ENCODE measurements at regions not wholly inside any gene's neighbourhood (a gene's known extent, or its start where the extent isn't known, plus 50 kb on each side); places are given as distances from the start of the nearest gene placed in this dataset.

DNA sequence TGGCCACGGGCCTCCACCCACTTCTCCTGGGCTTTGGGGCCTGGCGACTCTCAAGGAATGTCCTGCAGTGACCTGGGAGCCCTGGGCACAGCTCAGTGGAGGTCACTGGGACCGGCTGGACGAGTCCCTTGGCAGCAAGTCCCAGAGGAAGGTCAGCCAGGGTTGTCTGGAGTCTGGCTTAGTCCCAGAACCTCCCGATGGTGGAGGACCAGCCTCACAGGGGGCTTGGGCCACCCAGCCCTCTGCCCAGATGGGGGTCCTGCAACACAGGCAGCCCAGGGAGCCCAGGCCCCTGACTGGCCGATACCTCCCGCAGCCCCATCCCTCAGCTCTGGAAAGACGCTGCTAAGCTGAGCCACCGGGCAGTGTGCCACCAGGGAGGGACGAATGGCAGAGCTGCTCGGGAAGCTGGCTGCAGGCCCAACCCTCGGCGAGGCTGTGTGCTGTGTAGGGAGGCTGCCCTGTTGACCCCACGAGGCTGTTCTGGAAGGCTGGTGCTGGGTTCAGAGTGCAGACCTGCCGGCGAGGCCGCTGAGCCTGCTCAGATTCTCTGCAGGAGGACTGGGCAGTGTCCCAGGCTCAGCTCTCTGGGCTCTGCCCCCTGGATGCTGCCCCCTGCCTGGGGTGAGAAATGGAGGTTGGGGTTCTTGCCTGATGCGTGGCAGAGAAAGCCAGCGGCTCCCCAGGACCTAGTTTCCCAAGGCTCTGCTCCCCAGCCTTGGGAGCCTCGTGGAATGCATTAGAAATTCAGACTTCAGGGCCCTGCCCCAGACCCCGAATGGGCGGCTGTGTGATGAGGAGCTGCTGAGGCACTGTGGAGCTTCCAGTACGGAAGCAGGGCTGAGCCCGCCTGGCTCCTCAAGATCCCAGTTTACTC lies 61.7 kb downstream of the ADRA2C start (continued):
- no peak for TF ChIP-seq MED1 (CRISPR knock-in tag; IDR thresholded peaks at IDR 0.05; ENCODE audit: borderline replicate concordance)

DNA sequence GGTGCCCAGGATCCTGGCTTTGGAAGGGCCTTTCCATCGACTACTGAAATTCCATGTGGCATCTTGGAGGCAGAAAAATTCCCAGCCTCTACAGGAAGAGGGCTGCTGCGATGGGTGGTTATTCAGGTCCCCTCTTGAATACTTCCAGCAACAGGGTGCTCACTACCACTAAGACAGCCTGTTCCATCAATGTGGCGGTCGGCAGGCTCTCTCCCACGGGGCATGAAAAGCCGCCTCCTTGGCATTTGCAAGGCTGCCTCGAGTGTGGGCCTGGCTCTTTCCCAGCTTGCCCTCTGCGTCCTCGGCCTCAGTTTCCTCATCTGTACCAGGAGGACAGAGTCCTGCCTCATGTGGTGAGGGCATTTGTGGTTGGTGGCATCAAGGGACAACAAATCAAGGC lies 62.4 kb downstream of the ADRA2C start:
- ATAC-seq (no peak), FAIRE-seq (no peak), DNase-seq (ENCODE audit: extremely low read depth in 1 of 4, low spot score in 3 of 4) (no peak)
- Histone ChIP-seq H4K20me1 (replicated peaks; ENCODE audit: control insufficient read depth, insufficient read depth, low read length) (no peaks in the 10 kb centered on the region), H3K9me1 (ENCODE audit: control insufficient read depth, insufficient read depth, low read length) (no peaks in the 10 kb centered on the region), H3K9me3 (replicated peaks; ENCODE audit: control insufficient read depth, insufficient read depth, low read depth, low read length) (no peaks in the 10 kb centered on the region), H3K9ac (ENCODE audit: insufficient read depth in 1 of 2, low read depth in 2 of 2, low read length in 2 of 2) (no peak overlapping the region), H3K27me3 (ENCODE audit: control insufficient read depth in 2 of 2, insufficient read depth in 2 of 2, low read length in 2 of 2) (peaks cover 22 to 80% of the 10 kb centered on the region in 2 experiments; a peak in 4 of 5 replicates), H3K27ac (ENCODE audit: extremely low read depth, low read depth, low read length) (no peak overlapping the region), H3K4me2 (ENCODE audit: insufficient read depth, low read length) (no peak overlapping the region), H3K36me3 (ENCODE audit: control insufficient read depth, insufficient read depth, low read length) (no peaks in the 10 kb centered on the region), H3K4me3 (no peak overlapping the region), H3K4me1 (replicated peaks in 1 of 2; ENCODE audit: control insufficient read depth in 2 of 2, insufficient read depth in 2 of 2, low read length in 2 of 2) (peaks cover 0 to 5% of the 10 kb centered on the region in 2 experiments; a peak in 1 of 5 replicates), H2AFZ (ENCODE audit: low read depth, low read length) (no peak overlapping the region), H3K79me2 (ENCODE audit: control insufficient read depth, insufficient read depth, low read length) (no peaks in the 10 kb centered on the region)
- ChIA-PET CTCF (ENCODE audit: low intra/inter-chr PET ratio) (no interaction called here), POLR2A (no interaction called here)
- WGBS (ENCODE audit: insufficient coverage, low coverage, missing lambda C conversion rate), result 0% methylated on average over 9 of the region's 9 CpGs
- BruUV-seq (replicated peaks), result no TSS peak
- intact Hi-C loops (cut with micrococcal nuclease) (no loop called here), in situ Hi-C loops (cut with MboI) (no loop called here)
- TF ChIP-seq KLF13 (tag; IDR thresholded peaks at IDR 0.05; ENCODE audit: borderline replicate concordance, low read depth) (no peak), PTTG1 (tag; IDR thresholded peaks at IDR 0.05; ENCODE audit: low read depth) (no peak), FOXK1 (CRISPR knock-in tag; IDR thresholded peaks at IDR 0.05; ENCODE audit: borderline replicate concordance) (no peak), NCOA2 (IDR thresholded peaks at IDR 0.05; ENCODE audit: partially characterized antibody in 2 of 2) (no peak), FOXM1 (IDR thresholded peaks at IDR 0.05; ENCODE audit: low read depth) (no peak), FOXM1 (CRISPR knock-in tag; IDR thresholded peaks at IDR 0.05; ENCODE audit: low read depth) (no peak), ZNF699 (CRISPR knock-in tag; IDR thresholded peaks at IDR 0.05; ENCODE audit: insufficient replicate concordance) (no peak), RBBP5 (IDR thresholded peaks at IDR 0.05; ENCODE audit: borderline replicate concordance, insufficient read depth, low read length, poor library complexity, severe bottlenecking) (no peak), MXI1 (IDR thresholded peaks at IDR 0.05; ENCODE audit: low read depth, low read length) (no peak), MEIS2 (IDR thresholded peaks at IDR 0.05; ENCODE audit: partially characterized antibody) (no peak), STAG1 (CRISPR knock-in tag; IDR thresholded peaks at IDR 0.05; ENCODE audit: borderline replicate concordance) (no peak), SOX6 (IDR thresholded peaks at IDR 0.05) (no peak), CREB1 (IDR thresholded peaks at IDR 0.05) (no peak), CREB1 (CRISPR knock-in tag; IDR thresholded peaks at IDR 0.05) (no peak), NEUROD1 (IDR thresholded peaks at IDR 0.05; ENCODE audit: borderline replicate concordance, low read depth, low read length, partially characterized antibody) (no peak), ZNF408 (CRISPR knock-in tag; IDR thresholded peaks at IDR 0.05; ENCODE audit: low read depth) (no peak)
- TF ChIP-seq, protein P1, sequence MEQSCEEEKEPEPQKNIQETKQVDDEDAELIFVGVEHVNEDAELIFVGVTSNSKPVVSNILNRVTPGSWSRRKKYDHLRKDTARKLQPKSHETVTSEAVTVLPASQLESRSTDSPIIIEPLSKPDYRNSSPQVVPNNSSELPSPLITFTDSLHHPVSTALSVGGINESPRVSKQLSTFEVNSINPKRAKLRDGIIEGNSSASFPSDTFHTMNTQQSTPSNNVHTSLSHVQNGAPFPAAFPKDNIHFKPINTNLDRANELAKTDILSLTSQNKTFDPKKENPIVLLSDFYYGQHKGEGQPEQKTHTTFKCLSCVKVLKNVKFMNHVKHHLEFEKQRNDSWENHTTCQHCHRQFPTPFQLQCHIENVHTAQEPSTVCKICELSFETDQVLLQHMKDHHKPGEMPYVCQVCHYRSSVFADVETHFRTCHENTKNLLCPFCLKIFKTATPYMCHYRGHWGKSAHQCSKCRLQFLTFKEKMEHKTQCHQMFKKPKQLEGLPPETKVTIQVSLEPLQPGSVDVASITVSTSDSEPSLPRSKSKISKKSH (CRISPR knock-in tag; IDR thresholded peaks at IDR 0.05), result no peak
- TF ChIP-seq, protein P2, sequence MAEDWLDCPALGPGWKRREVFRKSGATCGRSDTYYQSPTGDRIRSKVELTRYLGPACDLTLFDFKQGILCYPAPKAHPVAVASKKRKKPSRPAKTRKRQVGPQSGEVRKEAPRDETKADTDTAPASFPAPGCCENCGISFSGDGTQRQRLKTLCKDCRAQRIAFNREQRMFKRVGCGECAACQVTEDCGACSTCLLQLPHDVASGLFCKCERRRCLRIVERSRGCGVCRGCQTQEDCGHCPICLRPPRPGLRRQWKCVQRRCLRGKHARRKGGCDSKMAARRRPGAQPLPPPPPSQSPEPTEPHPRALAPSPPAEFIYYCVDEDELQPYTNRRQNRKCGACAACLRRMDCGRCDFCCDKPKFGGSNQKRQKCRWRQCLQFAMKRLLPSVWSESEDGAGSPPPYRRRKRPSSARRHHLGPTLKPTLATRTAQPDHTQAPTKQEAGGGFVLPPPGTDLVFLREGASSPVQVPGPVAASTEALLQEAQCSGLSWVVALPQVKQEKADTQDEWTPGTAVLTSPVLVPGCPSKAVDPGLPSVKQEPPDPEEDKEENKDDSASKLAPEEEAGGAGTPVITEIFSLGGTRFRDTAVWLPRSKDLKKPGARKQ (CRISPR knock-in tag; IDR thresholded peaks at IDR 0.05), result no peak

All from K562 (cell line).